ENCODE measurements at regions not wholly inside any gene's neighbourhood (a gene's known extent, or its start where the extent isn't known, plus 50 kb on each side); places are given as distances from the start of the nearest gene placed in this dataset.
A peak's percentile ranks its signal among the peaks of the same experiment; 100 is the strongest.
"Not testable (repeated sequence)": the region's sequence is repeated elsewhere in the genome, so short reads cannot be mapped to it uniquely, and the experiment has no call there.

DNA sequence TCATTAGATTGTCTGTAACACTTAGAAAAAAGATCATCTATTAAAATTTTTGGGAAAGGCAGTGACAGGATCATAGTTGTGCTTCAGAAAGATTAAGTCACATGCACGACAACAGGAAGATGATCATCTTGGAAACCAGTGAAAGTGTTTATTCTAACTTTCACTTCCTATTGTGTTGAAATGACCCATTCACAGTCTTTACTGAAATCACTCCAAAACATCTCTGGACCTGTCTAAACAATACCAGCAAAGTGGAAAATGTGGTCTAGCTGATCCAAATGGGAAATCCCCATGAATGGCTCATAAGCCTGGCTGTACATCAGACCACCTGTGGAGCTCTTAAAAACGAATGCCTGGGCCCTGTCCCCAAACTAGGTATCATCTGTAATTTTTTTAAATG lies 111.1 kb upstream of the ETV3 start:
- Histone ChIP-seq H3K36me3 (ENCODE audit: control insufficient read depth, insufficient read depth, low read length) (no peaks in the 10 kb centered on the region), H3K4me3 (ENCODE audit: low read length) (no peak overlapping the region), H3K4me1 (ENCODE audit: control insufficient read depth, insufficient read depth, low read length) (no peaks in the 10 kb centered on the region), H3K27ac (ENCODE audit: low read length) (no peak overlapping the region), H3K9me3 (replicated peaks; ENCODE audit: control insufficient read depth, low read depth, low read length) (peaks cover 3% of the 10 kb centered on the region), H3K27me3 (ENCODE audit: control insufficient read depth, insufficient read depth, low read length) (no peaks in the 10 kb centered on the region)
- peak; percentile 2 for DNase-seq
- WGBS (ENCODE audit: insufficient coverage) = no CpG with 5 or more reads among the region's 2 CpGs

DNA sequence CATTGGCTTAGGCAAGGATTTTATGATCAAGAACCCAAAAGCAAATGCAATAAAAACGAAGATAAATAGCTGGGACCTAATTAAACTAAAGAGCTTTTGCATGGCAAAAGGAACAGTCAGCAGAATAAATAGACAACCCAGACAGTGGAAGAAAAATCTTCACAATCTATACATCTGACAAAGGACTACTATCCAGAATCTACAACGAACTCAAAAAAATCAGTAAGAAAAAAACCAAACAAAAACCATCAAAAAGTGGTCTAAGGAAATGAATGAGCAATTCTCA lies 109.5 kb upstream of the ETV3 start:
- WGBS (ENCODE audit: insufficient coverage) = no CpG with 5 or more reads among the region's 2 CpGs

DNA sequence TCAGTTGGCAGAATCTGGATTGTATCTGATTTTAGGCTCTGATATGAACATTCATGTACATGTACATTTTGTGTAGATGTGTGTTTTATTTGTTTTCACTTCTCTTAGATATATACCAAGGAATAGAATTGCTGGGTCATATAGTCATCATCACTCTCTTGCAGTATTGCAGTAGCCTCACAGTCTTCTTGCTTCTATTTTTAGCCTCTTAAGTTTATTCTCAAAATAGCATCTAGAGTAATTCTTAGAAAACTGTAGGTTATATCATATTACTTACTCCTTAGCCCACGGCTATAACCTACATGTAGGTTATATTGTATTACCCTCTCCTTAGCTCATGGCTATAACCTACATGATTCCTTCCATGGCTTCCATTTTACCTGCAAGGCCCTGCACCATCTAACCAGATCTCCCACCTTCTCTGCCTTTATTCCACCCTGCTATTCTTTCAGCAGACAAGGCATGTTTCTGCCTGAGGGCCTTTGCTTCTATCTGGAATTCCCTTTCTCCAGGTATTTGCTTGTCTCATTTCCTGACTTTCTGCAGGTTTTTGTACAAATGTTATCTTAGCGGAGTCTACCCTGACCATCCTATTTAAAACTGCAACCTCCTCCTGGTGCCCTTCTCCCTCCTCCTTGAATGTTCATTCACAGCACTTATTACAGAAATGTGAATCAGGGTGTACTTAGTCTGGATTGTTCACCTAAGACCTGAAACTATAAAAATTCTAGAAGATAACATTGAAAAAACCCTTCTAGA lies 109.0 kb upstream of the ETV3 start:
- no peaks in the 10 kb centered on the region for H3K27me3 ChIP-seq (ENCODE audit: control insufficient read depth, insufficient read depth, low read length)
- no CpG with 5 or more reads among the region's 2 CpGs for WGBS (ENCODE audit: insufficient coverage)
- no peak overlapping the region for H3K27ac ChIP-seq (ENCODE audit: low read length)
- no peak for DNase-seq
- H3K36me3 ChIP-seq (ENCODE audit: control insufficient read depth, insufficient read depth, low read length) = no peaks in the 10 kb centered on the region
- no peaks in the 10 kb centered on the region for H3K4me1 ChIP-seq (ENCODE audit: control insufficient read depth, insufficient read depth, low read length)
- H3K9me3 ChIP-seq (replicated peaks; ENCODE audit: control insufficient read depth, low read depth, low read length) = no peaks in the 10 kb centered on the region
- no peak overlapping the region for H3K4me3 ChIP-seq (ENCODE audit: low read length)

More for the DNA sequence above, 109.5 kb upstream of the ETV3 start:
- H3K27ac ChIP-seq (ENCODE audit: low read length); H3K4me1 ChIP-seq (ENCODE audit: control insufficient read depth, insufficient read depth, low read length); H3K36me3 ChIP-seq (ENCODE audit: control insufficient read depth, insufficient read depth, low read length); H3K27me3 ChIP-seq (ENCODE audit: control insufficient read depth, insufficient read depth, low read length); H3K4me3 ChIP-seq (ENCODE audit: low read length); H3K9me3 ChIP-seq (replicated peaks; ENCODE audit: control insufficient read depth, low read depth, low read length); DNase-seq: not testable (repeated sequence)

GRCh38 chr1:157245823-157246222 lies 107.6 kb upstream of the ETV3 start:
- H3K4me1 ChIP-seq (ENCODE audit: control insufficient read depth, insufficient read depth, low read length) = no peaks in the 10 kb centered on the region
- no peak overlapping the region for H3K4me3 ChIP-seq (ENCODE audit: low read length)
- H3K27ac ChIP-seq (ENCODE audit: low read length) = no peak overlapping the region
- H3K36me3 ChIP-seq (ENCODE audit: control insufficient read depth, insufficient read depth, low read length) = no peaks in the 10 kb centered on the region
- WGBS (ENCODE audit: insufficient coverage) = 92% methylated on average over 2 of the region's 2 CpGs
- H3K9me3 ChIP-seq (replicated peaks; ENCODE audit: control insufficient read depth, low read depth, low read length) = no peaks in the 10 kb centered on the region
- DNase-seq = no peak
- no peaks in the 10 kb centered on the region for H3K27me3 ChIP-seq (ENCODE audit: control insufficient read depth, insufficient read depth, low read length)

GRCh38 chr1:157241185-157241538 lies 103.0 kb upstream of the ETV3 start:
- no peaks in the 10 kb centered on the region for H3K27me3 ChIP-seq (ENCODE audit: control insufficient read depth, insufficient read depth, low read length)
- no peak for DNase-seq
- no peaks in the 10 kb centered on the region for H3K9me3 ChIP-seq (replicated peaks; ENCODE audit: control insufficient read depth, low read depth, low read length)
- no peak overlapping the region for H3K27ac ChIP-seq (ENCODE audit: low read length)
- no peaks in the 10 kb centered on the region for H3K4me1 ChIP-seq (ENCODE audit: control insufficient read depth, insufficient read depth, low read length)
- H3K4me3 ChIP-seq (ENCODE audit: low read length) = no peak overlapping the region
- no CpG with 5 or more reads among the region's 2 CpGs for WGBS (ENCODE audit: insufficient coverage)
- H3K36me3 ChIP-seq (ENCODE audit: control insufficient read depth, insufficient read depth, low read length) = no peaks in the 10 kb centered on the region

- Histone ChIP-seq H3K9me3 (replicated peaks; ENCODE audit: control insufficient read depth, low read depth, low read length) (no peaks in the 10 kb centered on the region), H3K27ac (ENCODE audit: low read length) (no peak overlapping the region), H3K27me3 (ENCODE audit: control insufficient read depth, insufficient read depth, low read length) (no peaks in the 10 kb centered on the region), H3K4me1 (ENCODE audit: control insufficient read depth, insufficient read depth, low read length) (no peaks in the 10 kb centered on the region), H3K36me3 (ENCODE audit: control insufficient read depth, insufficient read depth, low read length) (no peaks in the 10 kb centered on the region), H3K4me3 (ENCODE audit: low read length) (no peak overlapping the region)
- DNase-seq = no peak
- 57% methylated on average over 1 of the region's 7 CpGs for WGBS (ENCODE audit: insufficient coverage)
Measured at GRCh38 chr1:157240495-157241184, 102.4 kb upstream of the ETV3 start.

DNA sequence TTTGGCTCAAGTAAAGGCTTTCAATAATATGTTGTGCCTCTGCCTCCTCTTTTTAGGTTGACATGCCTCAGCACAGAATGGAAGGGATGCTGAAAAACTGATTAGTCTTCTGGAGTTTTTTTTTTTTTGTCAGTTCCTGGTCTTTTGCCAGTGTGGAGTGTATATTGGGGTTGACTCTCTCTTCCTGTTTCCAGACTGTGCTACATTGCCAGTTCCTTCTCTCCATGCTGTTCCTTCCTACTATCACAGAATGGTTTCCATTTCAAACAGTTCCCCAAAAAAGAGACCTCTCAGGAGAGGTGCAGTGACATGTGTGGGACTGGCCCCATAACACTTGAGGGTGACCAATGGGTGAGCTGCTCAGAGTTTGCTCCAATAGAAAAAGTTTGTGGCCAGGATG lies 101.7 kb upstream of the ETV3 start:
- no peaks in the 10 kb centered on the region for H3K27me3 ChIP-seq (ENCODE audit: control insufficient read depth, insufficient read depth, low read length)

DNA sequence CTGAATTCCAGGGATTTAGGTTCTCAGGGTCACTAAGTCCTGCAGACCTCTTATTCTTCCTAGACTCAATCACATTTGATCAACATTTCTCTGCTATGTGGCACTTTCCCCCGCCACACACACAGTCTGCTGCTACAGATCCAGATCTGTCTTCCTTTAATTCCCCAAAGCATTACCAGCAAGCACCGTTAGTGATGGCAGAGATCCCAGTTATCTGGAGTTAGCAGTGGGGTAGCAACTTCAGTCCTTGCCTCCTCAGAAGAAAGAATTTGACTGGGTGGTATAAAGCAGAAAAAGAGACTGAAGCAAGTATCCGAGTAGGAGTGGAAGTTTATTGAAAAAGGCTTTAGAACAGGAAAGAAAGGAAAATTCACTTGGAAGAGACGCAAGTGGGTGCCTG lies 100.4 kb upstream of the ETV3 start:
- DNase-seq = no peak

More for the DNA sequence above, 101.7 kb upstream of the ETV3 start:
- Histone ChIP-seq H3K4me1 (ENCODE audit: control insufficient read depth, insufficient read depth, low read length) (no peaks in the 10 kb centered on the region), H3K36me3 (ENCODE audit: control insufficient read depth, insufficient read depth, low read length) (no peaks in the 10 kb centered on the region), H3K27ac (ENCODE audit: low read length) (no peak overlapping the region), H3K9me3 (replicated peaks; ENCODE audit: control insufficient read depth, low read depth, low read length) (no peaks in the 10 kb centered on the region), H3K4me3 (ENCODE audit: low read length) (no peak overlapping the region)
- peak; percentile 7 for DNase-seq

DNA sequence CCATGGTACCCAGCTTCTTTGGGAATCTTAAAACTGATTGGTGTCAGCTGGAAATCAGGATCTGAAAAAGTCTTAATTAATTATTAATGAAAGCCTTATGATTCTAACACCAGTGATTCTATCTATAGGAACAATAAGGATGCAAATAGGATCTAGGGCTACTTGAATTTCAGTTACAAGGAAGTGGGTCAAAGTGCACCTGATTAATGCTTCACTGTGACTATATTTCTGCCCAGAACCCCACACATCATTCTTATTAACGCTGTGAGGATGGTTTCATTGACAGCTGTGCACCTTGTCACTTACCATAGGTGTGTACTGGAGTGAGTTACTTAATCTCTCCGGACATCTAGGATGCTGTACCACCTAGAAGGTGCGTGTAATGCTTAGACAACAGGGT lies 99.8 kb upstream of the ETV3 start:
- no peak for DNase-seq
- no peaks in the 10 kb centered on the region for H3K27me3 ChIP-seq (ENCODE audit: control insufficient read depth, insufficient read depth, low read length)
- no peak overlapping the region for H3K27ac ChIP-seq (ENCODE audit: low read length)
- H3K9me3 ChIP-seq (replicated peaks; ENCODE audit: control insufficient read depth, low read depth, low read length) = no peaks in the 10 kb centered on the region
- no peaks in the 10 kb centered on the region for H3K4me1 ChIP-seq (ENCODE audit: control insufficient read depth, insufficient read depth, low read length)
- no peaks in the 10 kb centered on the region for H3K36me3 ChIP-seq (ENCODE audit: control insufficient read depth, insufficient read depth, low read length)
- no peak overlapping the region for H3K4me3 ChIP-seq (ENCODE audit: low read length)
- no CpG with 5 or more reads among the region's 3 CpGs for WGBS (ENCODE audit: insufficient coverage)

More for the DNA sequence above, 100.4 kb upstream of the ETV3 start:
- no peak overlapping the region for H3K4me3 ChIP-seq (ENCODE audit: low read length)
- H3K27ac ChIP-seq (ENCODE audit: low read length) = no peak overlapping the region
- no peaks in the 10 kb centered on the region for H3K36me3 ChIP-seq (ENCODE audit: control insufficient read depth, insufficient read depth, low read length)
- H3K4me1 ChIP-seq (ENCODE audit: control insufficient read depth, insufficient read depth, low read length) = no peaks in the 10 kb centered on the region
- H3K27me3 ChIP-seq (ENCODE audit: control insufficient read depth, insufficient read depth, low read length) = no peaks in the 10 kb centered on the region
- no peaks in the 10 kb centered on the region for H3K9me3 ChIP-seq (replicated peaks; ENCODE audit: control insufficient read depth, low read depth, low read length)
- WGBS (ENCODE audit: insufficient coverage) = 66% methylated on average over 2 of the region's 4 CpGs

DNA sequence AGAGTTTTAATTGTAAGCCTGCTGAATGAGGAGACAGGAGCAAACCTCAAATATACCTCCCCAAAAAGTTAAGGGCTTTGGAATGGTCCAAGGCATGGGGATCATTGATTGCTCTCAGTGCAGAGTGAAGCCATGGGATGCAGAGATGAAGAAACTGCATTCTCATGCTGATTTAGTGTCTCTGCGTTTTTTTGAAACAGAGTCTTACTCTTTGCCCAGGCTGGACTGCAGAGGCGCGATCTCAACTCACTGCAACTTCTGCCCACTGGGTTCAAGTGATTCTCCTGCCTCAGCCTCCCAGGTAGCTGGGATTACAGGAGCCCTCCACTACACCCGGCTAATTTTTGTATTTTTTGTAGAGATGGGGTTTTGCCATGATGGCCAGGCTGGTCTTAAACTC lies 99.3 kb upstream of the ETV3 start:
- 100% methylated on average over 2 of the region's 4 CpGs for WGBS (ENCODE audit: insufficient coverage)
- H3K27me3 ChIP-seq (ENCODE audit: control insufficient read depth, insufficient read depth, low read length) = no peaks in the 10 kb centered on the region
- H3K27ac ChIP-seq (ENCODE audit: low read length) = no peak overlapping the region
- H3K4me1 ChIP-seq (ENCODE audit: control insufficient read depth, insufficient read depth, low read length) = no peaks in the 10 kb centered on the region
- no peaks in the 10 kb centered on the region for H3K9me3 ChIP-seq (replicated peaks; ENCODE audit: control insufficient read depth, low read depth, low read length)
- H3K36me3 ChIP-seq (ENCODE audit: control insufficient read depth, insufficient read depth, low read length) = no peaks in the 10 kb centered on the region
- no peak for DNase-seq
- H3K4me3 ChIP-seq (ENCODE audit: low read length) = no peak overlapping the region

- H3K27me3 ChIP-seq (ENCODE audit: control insufficient read depth, insufficient read depth, low read length) = no peaks in the 10 kb centered on the region
- WGBS (ENCODE audit: insufficient coverage) = no CpG with 5 or more reads among the region's 4 CpGs
- H3K4me3 ChIP-seq (ENCODE audit: low read length) = no peak overlapping the region
- H3K36me3 ChIP-seq (ENCODE audit: control insufficient read depth, insufficient read depth, low read length) = no peaks in the 10 kb centered on the region
- H3K4me1 ChIP-seq (ENCODE audit: control insufficient read depth, insufficient read depth, low read length) = no peaks in the 10 kb centered on the region
- no peaks in the 10 kb centered on the region for H3K9me3 ChIP-seq (replicated peaks; ENCODE audit: control insufficient read depth, low read depth, low read length)
- DNase-seq = no peak
- H3K27ac ChIP-seq (ENCODE audit: low read length) = no peak overlapping the region
Measured at GRCh38 chr1:157236072-157236471, 97.9 kb upstream of the ETV3 start.
